GM18873 (cell line): ENCODE measurements at regions not wholly inside any gene's neighbourhood (a gene's known extent, or its start where the extent isn't known, plus 50 kb on each side); places are given as distances from the start of the nearest gene placed in this dataset.
"Not testable (repeated sequence)": the region's sequence is repeated elsewhere in the genome, so short reads cannot be mapped to it uniquely, and the experiment has no call there.

Source experiments
- ATAC-seq: cut with Tn5 transposase; IDR thresholded peaks from one replicate; pipeline ENCODE4 v1.9.1; 2021; ENCODE audit warnings: mild to moderate bottlenecking, moderate library complexity, moderate number of reproducible peaks; ENCODE audit not compliant: unreplicated experiment, low FRiP score

DNA sequence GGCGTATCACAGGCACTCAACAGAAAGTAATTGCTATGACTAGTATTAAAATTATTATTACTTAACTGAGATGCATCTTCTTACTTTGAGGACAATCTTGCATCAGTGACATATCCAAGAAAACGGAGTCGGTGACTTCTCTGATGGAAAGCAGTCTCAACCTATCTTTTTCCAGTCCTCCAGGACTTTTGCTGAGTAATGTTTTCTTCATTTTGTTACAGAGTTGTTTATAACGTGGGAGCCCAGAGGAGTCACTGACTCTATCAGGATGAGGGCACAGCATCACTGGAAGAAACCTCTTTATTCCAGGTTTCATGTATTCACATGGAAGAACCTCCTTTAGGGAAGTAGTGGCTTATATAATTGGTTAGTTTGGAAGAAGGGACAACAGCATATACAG lies 51.5 kb upstream of the MELK start:
- no peak for ATAC-seq

DNA sequence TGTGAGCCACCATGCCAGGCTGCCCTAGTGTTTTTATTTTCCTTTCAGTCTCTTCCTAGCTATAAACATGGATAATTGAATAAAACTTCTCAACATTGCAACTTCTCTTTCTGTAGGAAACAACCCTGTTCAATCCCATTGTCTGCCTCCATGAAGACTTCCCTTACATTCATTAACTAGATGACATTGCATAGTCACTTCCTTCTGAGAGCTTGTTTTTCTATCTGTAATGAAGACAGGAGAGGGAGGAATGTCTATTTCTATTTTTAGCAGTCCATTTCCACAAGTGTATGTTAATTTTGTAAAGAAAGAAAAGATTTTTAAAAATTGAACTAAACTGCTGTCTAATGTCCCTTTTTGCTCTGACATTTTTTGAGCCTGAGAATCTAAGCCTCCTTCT lies 55.6 kb upstream of the MELK start:
- no peak for ATAC-seq

DNA sequence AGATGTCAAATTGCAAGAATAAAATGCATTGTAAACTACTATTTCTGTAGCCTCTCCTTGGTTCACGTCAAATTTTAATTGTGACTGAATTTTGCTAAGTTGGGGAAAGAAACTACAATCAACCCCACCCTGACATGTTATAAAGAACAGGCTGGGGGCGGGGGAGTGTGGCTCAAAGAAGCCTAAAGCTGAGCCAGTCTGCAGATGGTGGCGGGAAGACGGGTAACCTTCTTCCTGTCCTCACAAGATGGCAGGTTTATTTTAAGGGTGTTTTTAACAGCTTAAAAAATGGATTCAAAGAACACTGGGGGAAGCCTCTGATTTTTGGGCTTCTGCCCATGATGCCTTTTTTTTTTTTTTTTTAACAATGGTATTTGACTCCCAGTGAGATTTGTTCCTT lies 68.5 kb upstream of the MELK start:
- ATAC-seq = no peak

DNA sequence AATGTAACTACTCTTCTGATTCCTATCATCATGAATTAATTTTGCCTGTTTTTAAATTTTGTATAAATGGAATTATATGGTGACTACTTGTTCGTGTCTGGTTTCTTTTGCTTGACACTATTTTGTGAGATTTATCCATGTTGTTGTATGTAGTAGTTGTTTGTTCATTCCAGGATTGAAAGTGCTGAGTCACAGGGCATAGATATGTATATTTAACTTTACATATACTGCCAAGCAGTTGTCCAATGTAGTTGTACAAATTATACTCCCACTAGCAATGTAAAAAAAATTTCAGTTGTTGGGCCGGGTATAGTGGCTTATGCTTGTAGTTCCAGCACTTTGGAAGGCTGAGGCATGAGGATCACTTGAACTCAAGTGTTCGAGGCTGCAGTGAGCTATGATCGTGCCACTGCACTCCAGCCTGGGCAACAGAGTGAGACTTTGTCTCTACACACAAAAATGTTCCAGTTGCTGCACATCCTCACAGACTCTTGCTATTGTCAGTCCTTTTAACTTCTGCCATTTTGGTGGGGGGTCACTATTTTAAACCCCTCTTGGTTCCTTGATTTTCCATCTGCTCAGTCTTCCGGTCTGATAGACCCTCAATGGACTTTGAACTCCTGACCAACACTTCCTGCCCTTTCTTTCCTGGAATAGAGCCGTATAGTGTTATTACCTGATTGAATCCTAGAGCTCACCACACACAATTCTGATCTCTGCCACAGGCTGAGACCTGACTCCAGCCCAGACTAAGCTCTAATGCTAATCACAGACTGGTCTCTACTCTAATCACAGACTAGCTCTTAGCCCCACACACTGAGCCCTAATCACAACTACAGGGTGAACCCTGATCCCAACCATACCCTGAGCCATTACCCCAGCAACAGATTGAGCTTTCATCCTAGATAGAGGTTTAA lies 69.3 kb upstream of the MELK start:
- ATAC-seq = no peak

DNA sequence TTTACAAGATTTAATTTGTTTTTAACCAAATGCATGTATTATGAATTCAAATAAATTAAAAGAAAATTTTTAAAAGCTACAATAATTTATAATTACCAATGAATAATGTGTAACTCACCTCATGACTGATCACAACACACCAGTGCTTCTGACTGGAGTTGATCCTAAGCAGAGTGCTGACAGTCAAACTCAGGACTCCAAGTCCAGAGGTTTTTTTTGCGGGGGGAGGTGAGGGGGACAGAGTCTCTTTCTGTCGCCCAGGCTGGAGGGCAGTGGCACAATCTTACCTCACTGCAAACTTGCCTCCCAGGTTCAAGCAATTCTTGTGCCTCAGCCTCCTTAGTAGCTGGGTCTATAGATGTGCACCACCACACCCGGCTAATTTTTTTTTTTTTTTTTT lies 71.0 kb upstream of the MELK start:
- no peak for ATAC-seq

DNA sequence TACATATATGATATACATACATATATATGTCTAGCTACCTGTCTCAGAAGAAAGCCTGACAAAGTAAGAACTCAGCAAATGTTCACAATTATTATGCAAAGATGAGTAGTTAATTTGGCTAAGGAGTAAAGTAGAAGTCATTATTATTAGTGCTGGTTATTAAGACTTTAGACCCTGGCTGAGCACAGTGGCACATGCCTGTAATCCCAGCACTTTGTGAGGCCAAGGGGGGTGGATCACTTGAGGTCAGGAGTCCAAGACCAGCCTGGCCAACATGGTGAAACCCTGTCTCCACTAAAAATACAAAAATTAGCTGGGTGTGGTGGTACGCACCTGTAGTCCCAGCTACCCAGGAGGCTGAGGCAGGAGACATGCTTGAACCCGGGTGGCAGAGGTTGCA lies 71.8 kb upstream of the MELK start:
- not testable (repeated sequence) for ATAC-seq

DNA sequence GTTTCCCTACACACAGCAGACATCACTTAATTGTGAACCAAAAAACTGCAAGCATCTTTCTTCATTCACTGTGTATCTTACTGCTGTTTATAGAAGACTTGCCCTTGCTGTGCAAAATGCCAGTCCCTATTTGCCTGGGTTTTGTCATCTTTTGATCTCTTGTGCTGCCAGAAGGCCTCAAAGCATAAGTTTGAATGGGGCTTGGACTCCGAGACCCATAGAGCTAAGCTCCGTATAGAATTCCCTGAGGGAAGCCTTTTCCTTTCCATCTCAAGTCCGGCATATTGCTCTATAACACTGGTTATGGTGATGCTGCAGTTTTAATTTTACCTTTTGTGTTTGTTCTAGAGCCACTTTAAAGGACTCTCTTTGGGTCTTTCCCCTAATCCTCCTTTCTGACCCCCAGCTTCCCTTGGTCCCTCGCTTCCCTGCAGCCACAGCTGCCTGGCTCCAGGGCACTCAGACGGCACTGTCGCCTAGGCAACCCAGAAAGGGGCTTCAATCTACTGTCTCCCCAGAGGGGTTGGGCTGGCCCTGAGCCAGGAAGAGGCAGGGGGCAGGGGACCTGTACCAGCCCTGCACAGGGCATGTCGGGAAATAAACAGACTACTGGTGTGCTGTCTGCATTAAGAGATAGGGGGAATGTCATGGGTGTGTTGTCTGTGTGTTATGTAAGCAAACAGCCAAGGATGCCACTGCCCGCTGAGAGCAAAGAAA lies 73.4 kb upstream of the MELK start:
- ATAC-seq = no peak

DNA sequence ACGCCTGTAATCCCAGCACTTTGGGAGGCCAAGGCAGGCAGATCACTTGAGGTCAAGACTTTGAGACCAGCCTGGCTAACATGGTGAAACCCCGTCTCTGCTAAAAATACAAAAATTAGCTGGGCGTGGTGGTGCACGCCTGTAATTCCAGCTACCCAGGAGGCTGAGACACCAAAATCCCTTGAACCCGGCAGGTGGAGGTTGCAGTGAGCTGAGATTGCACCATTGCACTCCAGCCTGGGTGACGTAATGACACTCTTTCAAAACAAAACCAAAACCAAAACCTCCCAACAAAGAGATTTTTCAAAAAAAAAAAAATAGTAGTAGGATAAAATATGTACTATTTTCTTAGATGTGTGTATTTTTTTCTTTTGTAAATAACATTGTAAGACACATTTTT lies 79.1 kb upstream of the MELK start:
- ATAC-seq = not testable (repeated sequence)

DNA sequence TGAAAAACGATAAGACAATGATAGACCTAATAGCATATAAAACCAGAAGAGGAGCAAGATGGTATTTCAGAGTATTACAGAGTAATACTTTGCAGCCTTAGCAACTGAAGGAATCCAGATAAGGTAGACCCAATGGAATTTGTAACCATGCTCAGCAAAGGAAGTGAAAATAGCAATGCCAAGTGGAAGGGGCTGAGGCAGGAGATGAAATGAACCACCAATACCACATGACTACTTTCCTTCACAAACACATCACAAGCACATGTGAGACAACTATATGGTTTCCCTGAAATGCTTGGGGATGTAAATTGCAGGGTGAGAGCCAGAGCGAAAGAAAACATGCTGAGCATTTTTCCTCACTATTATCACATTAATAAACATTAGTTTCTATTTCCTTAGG lies 79.8 kb upstream of the MELK start:
- ATAC-seq = no peak

DNA sequence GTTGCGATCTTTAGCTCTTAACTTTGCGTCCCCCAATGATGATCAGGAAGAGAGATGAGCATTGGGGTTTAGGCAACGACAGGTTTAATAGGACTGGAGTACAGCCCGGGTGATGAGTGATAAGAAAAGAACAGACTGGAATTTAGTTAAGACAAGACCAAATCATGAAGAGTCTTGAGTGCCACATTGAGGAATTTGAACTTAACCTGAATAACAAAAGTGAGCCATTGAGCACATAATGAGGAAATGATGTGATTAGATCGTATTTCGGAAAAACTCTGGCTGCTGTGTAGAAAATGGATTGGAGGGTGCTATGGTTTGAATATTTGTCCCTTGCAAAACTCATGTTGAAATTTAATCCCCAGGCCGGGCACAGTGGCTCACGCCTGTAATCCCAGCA lies 83.2 kb upstream of the MELK start:
- no peak for ATAC-seq

DNA sequence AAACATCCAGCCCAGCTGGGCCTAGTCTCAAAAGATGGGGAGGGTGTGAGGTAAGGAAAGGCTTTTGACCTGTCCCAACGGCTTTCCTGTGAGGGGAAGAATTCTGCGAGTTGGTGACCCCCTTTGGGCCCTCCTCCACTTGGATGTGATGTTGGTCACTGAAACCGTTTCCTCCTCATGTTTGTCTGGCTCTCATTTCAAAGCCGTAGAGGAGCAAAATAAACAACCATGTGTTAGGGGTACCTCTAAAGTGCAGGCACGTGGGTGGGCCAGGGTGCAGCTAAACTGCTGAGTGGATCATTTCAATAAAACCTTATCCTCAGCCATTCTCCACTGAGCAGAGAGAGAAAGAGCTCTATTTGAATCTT lies 84.3 kb upstream of the MELK start:
- no peak for ATAC-seq

DNA sequence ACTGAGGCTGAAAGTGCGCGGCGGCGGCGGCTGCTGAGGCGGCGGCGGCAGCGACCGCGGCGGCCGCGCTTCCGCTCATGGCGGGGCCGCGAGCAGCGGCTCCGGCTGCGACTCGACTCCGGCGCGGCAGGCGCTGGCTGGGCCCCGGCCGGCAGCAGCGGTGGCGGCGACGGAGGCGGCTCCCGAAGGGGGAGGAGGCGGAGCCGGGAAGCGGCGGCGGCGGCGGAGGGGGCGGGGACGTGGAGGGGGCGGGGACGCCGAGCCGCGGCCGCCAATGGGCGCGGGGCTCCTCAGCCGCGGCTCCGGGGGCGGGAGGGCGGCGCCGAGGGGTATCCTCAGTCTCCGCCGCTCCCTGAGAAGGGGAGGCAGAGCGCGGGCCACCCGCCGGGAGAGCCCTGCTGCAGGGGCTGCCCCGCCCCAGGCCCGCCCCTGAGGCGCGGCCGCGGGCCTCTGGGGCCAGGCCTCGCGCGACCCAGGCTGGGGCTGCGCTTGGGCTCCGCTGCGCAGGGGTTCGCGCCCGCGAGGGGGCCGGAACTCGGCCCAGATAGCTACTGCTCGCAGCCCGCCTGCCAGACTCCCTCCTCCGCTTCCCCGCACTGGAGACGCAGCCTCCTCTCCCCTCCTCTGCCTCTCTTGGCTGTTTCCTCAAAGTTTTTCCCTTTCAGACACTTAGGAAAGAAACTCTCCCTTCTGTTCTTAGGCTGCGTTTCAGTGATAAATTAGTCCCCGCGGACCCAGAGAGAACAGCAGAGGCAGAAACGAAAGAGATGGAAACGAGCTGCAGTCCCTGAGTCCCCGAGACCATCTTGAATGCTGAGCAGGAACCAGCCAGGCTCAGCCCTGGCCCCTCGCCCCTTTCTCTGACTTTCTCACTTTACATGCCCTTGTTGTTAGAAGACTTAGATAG lies 85.0 kb upstream of the MELK start:
- peak; percentile 51 for ATAC-seq

DNA sequence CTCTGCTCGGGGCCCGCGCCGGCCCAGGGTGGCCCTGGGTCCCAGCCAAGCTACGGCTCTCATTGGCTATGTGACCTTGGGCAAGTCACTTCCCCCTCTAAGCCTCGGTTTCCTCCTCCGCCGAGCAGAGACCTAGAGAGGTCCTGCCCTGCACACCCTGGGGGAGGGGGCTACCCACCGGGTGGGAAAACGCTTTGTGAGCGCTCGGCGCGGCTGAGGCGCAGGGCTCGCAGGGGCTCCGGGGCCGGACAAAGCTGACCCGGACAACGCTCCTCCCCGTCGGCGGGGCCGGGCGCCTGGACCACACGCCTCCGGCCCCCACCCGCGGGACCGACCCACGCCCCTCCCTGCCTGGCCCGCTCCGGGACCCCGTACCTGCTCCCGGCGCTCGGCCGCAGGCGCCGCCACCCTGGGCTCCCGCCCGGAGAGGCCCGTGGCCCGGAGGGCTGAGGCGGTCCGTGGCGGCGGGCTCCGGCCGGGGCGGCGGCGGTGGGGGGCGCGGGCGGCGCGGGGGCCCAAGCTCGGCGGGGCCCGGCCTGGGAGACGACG lies 85.7 kb upstream of the MELK start:
- peak; percentile 49 for ATAC-seq

DNA sequence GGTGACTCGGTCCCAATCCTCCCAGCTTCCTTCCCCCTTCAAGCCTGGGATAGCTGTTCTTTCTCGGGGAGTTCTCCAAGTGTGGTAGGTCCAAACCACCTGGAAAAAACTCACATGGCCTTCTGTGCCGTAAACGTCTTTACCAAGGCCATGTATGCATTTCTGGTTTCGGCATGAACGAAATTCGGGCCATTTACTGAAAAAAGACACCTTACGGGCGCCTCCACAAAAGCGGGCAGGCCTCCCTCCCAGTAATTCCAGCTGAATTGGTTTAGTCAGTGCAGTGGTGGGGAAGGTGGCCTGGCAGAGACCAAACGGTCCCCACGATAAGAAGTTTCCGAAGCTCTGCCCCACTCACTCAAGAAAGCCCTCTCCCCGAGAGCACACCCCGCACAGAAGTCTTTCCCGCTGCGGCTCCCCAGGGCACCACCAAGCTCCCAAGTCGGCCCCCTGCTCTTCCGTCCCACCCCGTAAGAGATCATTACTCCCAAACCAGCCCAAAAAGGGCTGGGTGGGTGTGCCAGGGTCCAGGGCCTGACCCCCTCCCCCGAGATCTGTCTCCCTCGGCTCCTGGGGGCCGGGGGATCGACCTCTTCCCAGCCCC lies 86.3 kb upstream of the MELK start:
- ATAC-seq = peak; percentile 4

DNA sequence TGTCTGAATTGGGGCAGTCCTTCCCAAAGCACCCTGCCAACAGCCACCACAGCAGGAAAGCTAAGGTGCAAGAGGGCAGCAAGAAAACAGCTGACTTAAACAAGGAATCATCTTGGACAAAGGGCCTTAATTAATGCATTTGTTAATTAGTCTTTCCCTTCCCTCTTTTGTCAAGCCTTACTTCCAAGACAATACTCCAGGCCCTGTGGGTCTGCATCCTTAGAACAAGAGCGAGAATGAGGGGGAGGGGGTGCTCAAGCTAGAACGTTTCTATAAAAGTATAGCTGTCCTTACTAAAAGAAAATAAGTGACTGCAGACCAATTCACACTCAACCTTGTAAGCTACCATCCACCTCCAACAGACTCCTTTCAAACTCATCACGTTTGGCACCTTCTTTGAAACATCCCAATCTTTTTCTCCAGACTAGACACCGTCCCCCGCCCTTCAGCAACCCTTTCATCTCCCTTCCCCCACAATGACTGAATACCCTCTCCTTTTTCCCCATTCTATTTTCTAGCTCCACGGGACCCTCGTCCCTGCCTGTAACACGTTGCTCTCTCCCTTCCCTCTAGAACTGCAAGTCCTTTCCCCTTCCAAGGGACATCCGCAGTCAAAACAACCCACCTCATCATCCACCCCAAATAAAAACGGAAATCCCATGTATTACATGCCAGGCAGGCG lies 85.7 kb upstream of the RNF38 start:
- no peak for ATAC-seq

DNA sequence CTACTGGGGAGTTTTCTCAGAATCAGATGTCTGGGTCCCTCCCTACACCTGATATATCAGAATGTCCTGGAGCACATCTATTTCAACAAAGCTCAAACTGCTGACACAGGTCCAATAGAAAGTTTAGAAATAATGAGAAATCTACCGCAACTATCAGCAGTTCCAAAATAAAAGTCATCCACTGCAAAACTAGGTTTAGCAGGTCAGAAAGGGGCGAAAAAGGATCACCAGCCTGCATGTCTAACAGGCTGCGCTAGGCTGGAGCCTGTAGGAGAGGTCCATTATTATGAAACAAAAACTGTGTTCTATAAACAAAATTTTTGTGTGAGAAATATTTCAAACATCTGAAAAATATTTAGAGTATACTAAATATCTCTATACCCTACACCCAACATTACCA lies 84.1 kb upstream of the RNF38 start:
- no peak for ATAC-seq

DNA sequence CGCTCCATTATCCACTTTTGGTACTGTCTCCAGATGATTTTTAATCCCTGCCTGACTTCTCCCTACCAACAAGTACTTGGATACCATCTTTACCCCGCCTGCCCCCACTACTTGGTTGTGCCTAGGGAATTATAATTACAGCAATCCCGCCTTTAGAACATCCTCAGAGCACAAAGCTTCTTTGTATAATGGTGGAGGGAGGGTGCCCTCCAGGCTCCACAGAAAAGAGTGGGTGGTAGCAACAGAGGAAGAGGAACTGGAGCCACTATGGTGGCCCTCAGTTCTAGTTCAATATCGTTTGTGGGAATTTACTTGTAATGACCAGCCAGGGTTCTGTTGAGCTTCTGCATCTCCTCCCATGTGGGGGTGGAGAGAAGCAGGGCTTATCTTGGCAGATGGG lies 79.0 kb upstream of the RNF38 start:
- ATAC-seq = no peak

DNA sequence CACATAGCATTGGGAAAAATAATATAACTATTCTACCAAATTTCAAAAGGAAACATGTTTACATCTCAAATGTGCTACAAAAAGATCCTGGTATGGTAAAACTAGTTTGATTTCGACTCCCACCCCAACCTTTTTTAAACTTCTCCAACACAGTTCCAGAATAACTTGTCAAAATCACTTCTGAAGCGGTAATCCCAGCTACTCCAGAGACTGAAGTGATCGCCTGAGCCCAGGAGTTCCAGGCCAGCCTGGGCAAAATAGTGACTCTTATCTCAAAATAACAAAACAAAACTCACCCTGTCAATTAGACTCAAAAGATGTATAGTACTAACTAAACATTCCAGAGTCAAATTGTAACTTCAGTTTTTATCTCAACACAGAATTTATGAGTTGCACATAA lies 71.3 kb upstream of the RNF38 start:
- no peak for ATAC-seq

DNA sequence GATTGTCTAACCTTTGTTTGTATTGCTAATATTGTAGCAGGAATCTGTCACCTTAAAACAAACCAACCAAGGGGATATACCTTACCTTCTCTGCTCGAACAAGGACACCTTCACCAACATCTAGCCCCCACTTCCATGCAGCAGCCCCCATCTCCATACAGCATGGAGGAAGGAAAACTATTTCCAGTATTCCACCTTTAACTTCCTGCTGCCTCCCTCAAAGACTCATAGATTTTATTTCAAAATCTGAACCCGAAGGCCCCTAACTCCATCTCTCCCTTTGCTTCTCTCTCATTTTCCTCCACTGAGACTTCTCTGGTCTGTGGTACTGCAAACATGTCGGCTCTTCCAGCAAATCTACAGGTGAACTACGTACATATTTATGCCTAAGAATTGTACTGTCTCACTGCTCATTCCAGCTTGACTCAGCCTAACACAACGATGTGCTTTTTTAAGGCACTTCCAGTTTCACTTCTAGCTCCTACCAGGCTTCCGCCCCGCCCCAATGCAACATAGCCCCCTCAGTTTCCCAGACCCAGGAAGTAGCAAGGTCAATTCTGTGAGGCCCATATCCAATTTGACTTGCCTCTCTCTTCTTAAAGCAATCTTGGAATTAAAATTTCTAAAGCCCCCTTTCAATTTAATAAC lies 70.7 kb upstream of the RNF38 start:
- peak; percentile 89 for ATAC-seq
